ENCODE measurements at regions not wholly inside any gene's neighbourhood (a gene's known extent, or its start where the extent isn't known, plus 50 kb on each side); places are given as distances from the start of the nearest gene placed in this dataset.

GRCh38 chr9:124179196-124180071, 78.3 kb upstream of the NEK6 start:
- Mint-ChIP-seq H3K4me1 (no peaks in the 10 kb centered on the region), H3K36me3 (no peaks in the 10 kb centered on the region), H3K9me3 (peaks cover 9% of the 10 kb centered on the region), H3K27me3 (ENCODE audit: low read depth) (no peaks in the 10 kb centered on the region; the same call in 1 of the 2 replicates), H3K4me3 (no peak overlapping the region), H3K27ac (no peak overlapping the region)
- ATAC-seq (no peak), DNase-seq (ENCODE audit: low spot score) (no peak)
- ChIA-PET CTCF (interaction anchor here (1.1 kb wide), 1 partner anchor 146 kb away, joined by 4 read pairs; no protein-coding TSS in a partner anchor), POLR2A (no interaction called here)
- TF ChIP-seq ZNF512 (CRISPR knock-in tag; IDR thresholded peaks at IDR 0.05; ENCODE audit: borderline replicate concordance), result no peak
- no peak for TF ChIP-seq GRHL2 (CRISPR knock-in tag; IDR thresholded peaks at IDR 0.05; ENCODE audit: insufficient replicate concordance, severe bottlenecking)
- TF ChIP-seq ZNF138 (CRISPR knock-in tag; conservative IDR thresholded peaks at IDR 0.05), result no peak
- TF ChIP-seq E2F5 (CRISPR knock-in tag; IDR thresholded peaks at IDR 0.05), result no peak
- TF ChIP-seq ATF1 (CRISPR knock-in tag; IDR thresholded peaks at IDR 0.05), result no peak
- TF ChIP-seq, protein P1, sequence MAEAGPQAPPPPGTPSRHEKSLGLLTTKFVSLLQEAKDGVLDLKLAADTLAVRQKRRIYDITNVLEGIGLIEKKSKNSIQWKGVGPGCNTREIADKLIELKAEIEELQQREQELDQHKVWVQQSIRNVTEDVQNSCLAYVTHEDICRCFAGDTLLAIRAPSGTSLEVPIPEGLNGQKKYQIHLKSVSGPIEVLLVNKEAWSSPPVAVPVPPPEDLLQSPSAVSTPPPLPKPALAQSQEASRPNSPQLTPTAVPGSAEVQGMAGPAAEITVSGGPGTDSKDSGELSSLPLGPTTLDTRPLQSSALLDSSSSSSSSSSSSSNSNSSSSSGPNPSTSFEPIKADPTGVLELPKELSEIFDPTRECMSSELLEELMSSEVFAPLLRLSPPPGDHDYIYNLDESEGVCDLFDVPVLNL (CRISPR knock-in tag; IDR thresholded peaks at IDR 0.05; ENCODE audit: borderline replicate concordance, low read depth), result no peak
- no peak for TF ChIP-seq ZNF232 (CRISPR knock-in tag; IDR thresholded peaks at IDR 0.05)
- TF ChIP-seq CREB1 (CRISPR knock-in tag; IDR thresholded peaks at IDR 0.05), result no peak

GRCh38 chr9:124180557-124180956, 77.2 kb upstream of the NEK6 start:
- DNase-seq (ENCODE audit: low spot score) (no peak), ATAC-seq (no peak)
- H3K4me1 Mint-ChIP-seq, result no peaks in the 10 kb centered on the region
- ChIA-PET POLR2A (no interaction called here), CTCF (interaction anchor here (1.6 kb wide), 1 partner anchor 54 kb away, joined by 4 read pairs; no protein-coding TSS in a partner anchor)
- no peaks in the 10 kb centered on the region; the same call in 1 of the 2 replicates for H3K27me3 Mint-ChIP-seq (ENCODE audit: low read depth)
- no peak overlapping the region for H3K27ac Mint-ChIP-seq
- no peak for TF ChIP-seq NR1H2 (CRISPR knock-in tag; IDR thresholded peaks at IDR 0.05)
- TF ChIP-seq GTF2I (CRISPR knock-in tag; conservative IDR thresholded peaks at IDR 0.05), result no peak
- H3K9me3 Mint-ChIP-seq, result peaks cover 9% of the 10 kb centered on the region
- no peak overlapping the region for H3K4me3 Mint-ChIP-seq
- H3K36me3 Mint-ChIP-seq, result no peaks in the 10 kb centered on the region

- H3K27ac Mint-ChIP-seq, result no peak overlapping the region
- no peak for ATAC-seq
- H3K4me1 Mint-ChIP-seq, result peaks cover 5% of the 10 kb centered on the region
- H3K27me3 Mint-ChIP-seq (ENCODE audit: low read depth), result no peaks in the 10 kb centered on the region
- TF ChIP-seq NFE2L1 (CRISPR knock-in tag; IDR thresholded peaks at IDR 0.05) (no peak), CREM (CRISPR knock-in tag; IDR thresholded peaks at IDR 0.05) (no peak)
- ChIA-PET POLR2A (no interaction called here), CTCF (interaction anchor here (0.7 kb wide), 1 partner anchor 38 kb away, joined by 3 read pairs; no protein-coding TSS in a partner anchor)
- H3K9me3 Mint-ChIP-seq, result peaks cover 4% of the 10 kb centered on the region; the same call in 1 of the 2 replicates
- no peak overlapping the region for H3K4me3 Mint-ChIP-seq
- no peaks in the 10 kb centered on the region for H3K36me3 Mint-ChIP-seq
- no peak for DNase-seq (ENCODE audit: low spot score)
Observed at GRCh38 chr9:124182741-124183140, 75.0 kb upstream of the NEK6 start.

- ChIA-PET CTCF (no interaction called here), POLR2A (no interaction called here)
- DNase-seq (ENCODE audit: low spot score), result no peak
- no peak for ATAC-seq
- Mint-ChIP-seq H3K27ac (no peak overlapping the region), H3K9me3 (peaks cover 4% of the 10 kb centered on the region; the same call in 1 of the 2 replicates), H3K4me1 (peaks cover 5% of the 10 kb centered on the region), H3K4me3 (no peak overlapping the region), H3K36me3 (no peaks in the 10 kb centered on the region), H3K27me3 (ENCODE audit: low read depth) (no peaks in the 10 kb centered on the region)
- TF ChIP-seq ZNF423 (CRISPR knock-in tag; IDR thresholded peaks at IDR 0.05), result no peak
- no peak for TF ChIP-seq NR1H2 (CRISPR knock-in tag; IDR thresholded peaks at IDR 0.05)
- TF ChIP-seq, protein P2, sequence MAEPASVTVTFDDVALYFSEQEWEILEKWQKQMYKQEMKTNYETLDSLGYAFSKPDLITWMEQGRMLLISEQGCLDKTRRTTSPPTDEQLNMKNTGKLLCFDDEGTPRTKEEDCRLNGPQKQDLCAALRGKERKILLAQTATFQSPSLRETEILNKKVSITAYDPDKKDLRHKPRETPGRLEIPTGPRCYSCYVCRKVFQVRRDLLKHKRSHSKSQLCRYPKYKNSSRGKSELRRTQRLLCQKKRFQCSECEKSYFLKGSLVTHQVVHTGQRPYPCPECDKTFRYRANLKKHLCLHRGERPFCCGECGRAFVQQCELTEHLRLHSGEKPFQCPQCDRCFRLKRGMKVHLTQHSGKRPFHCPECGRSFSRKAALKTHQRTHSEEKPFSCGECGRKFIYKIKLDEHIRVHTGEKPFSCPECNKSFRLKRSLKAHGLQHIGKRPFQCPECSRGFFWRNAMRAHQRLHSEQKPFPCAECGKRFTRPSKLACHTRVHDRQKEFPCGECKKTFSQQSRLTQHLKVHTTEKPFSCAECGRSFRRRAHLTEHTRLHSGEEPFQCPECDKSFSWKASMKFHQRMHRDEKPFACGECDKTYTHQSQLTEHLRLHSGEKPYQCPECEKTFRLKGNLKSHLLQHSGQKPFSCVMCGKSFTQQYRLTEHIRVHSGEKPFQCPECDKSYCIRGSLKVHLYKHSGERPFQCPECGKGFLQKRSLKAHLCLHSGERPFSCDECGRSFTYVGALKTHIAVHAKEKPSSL (CRISPR knock-in tag; conservative IDR thresholded peaks at IDR 0.05), result no peak
- TF ChIP-seq ATF2 (CRISPR knock-in tag; IDR thresholded peaks at IDR 0.05; ENCODE audit: borderline replicate concordance, low read depth), result no peak
- no peak for TF ChIP-seq SP1 (CRISPR knock-in tag; conservative IDR thresholded peaks at IDR 0.05)
- TF ChIP-seq FOXP4 (CRISPR knock-in tag; IDR thresholded peaks at IDR 0.05), result no peak
- no peak for TF ChIP-seq EMX1 (CRISPR knock-in tag; IDR thresholded peaks at IDR 0.05)
- no peak for TF ChIP-seq OVOL2 (CRISPR knock-in tag; IDR thresholded peaks at IDR 0.05; ENCODE audit: borderline replicate concordance)
Observed at GRCh38 chr9:124183772-124184171, 74.0 kb upstream of the NEK6 start.
